ENCODE measurements at regions not wholly inside any gene's neighbourhood (a gene's known extent, or its start where the extent isn't known, plus 50 kb on each side); places are given as distances from the start of the nearest gene placed in this dataset.
A peak's percentile ranks its signal among the peaks of the same experiment; 100 is the strongest.

GRCh38 chr13:80235166-80235966 lies 105.6 kb downstream of the SPRY2 start:
- peak in 3 of 4 donors; percentile 15 to 27 (median 26) for DNase-seq
- WGBS, 2 donors = 28 to 35% methylated on average over 10 of the region's 10 CpGs
- Histone ChIP-seq H3K9me3 (no peaks in the 10 kb centered on the region), H3K36me3 (replicated peaks in 1 of 2; ENCODE audit: insufficient read depth in 1 of 2, low read depth in 2 of 2) (no peaks in the 10 kb centered on the region), H3K27ac (peak overlapping the region in 2 of 4 donors; percentile 50 to 51), H3K4me3 (no peak overlapping the region), H3K27me3 (no peaks in the 10 kb centered on the region), H3K4me1 (no peaks in the 10 kb centered on the region)
- intact Hi-C loops (cut with DNase I) = no loop called here
- no peak for TF ChIP-seq POLR2A (IDR thresholded peaks at IDR 0.05)
- no peak for TF ChIP-seq CTCF (IDR thresholded peaks at IDR 0.05)
- peak; percentile 66 for ATAC-seq

- intact Hi-C loops (cut with DNase I) = no loop called here
- no peak for TF ChIP-seq POLR2A (IDR thresholded peaks at IDR 0.05)
- no peak for TF ChIP-seq CTCF (IDR thresholded peaks at IDR 0.05)
- Histone ChIP-seq H3K36me3 (replicated peaks in 1 of 2; ENCODE audit: insufficient read depth in 1 of 2, low read depth in 2 of 2) (no peaks in the 10 kb centered on the region), H3K27me3 (no peaks in the 10 kb centered on the region), H3K4me1 (no peaks in the 10 kb centered on the region), H3K9me3 (no peaks in the 10 kb centered on the region), H3K4me3 (no peak overlapping the region), H3K27ac (no peak overlapping the region)
- 65 to 70% methylated on average over 2 of the region's 2 CpGs for WGBS, 2 donors
- no peak for ATAC-seq
- no peak for DNase-seq
Measured at GRCh38 chr13:80227645-80228044, 113.3 kb downstream of the SPRY2 start.

GRCh38 chr13:80226645-80227044 lies 114.3 kb downstream of the SPRY2 start:
- no peaks in the 10 kb centered on the region for H3K36me3 ChIP-seq (replicated peaks in 1 of 2; ENCODE audit: insufficient read depth in 1 of 2, low read depth in 2 of 2)
- no peak overlapping the region for H3K27ac ChIP-seq
- H3K4me3 ChIP-seq = no peak overlapping the region
- H3K27me3 ChIP-seq = no peaks in the 10 kb centered on the region
- ATAC-seq (no peak), DNase-seq (no peak)
- WGBS, 2 donors = 73 to 78% methylated on average over 2 of the region's 2 CpGs
- TF ChIP-seq CTCF (IDR thresholded peaks at IDR 0.05) = no peak
- no peak for TF ChIP-seq POLR2A (IDR thresholded peaks at IDR 0.05)
- H3K4me1 ChIP-seq = no peaks in the 10 kb centered on the region
- intact Hi-C loops (cut with DNase I) = no loop called here
- H3K9me3 ChIP-seq = no peaks in the 10 kb centered on the region

GRCh38 chr13:80224468-80224867 lies 116.5 kb downstream of the SPRY2 start:
- Histone ChIP-seq H3K4me1 (no peaks in the 10 kb centered on the region), H3K27ac (no peak overlapping the region), H3K36me3 (replicated peaks in 1 of 2; ENCODE audit: insufficient read depth in 1 of 2, low read depth in 2 of 2) (no peaks in the 10 kb centered on the region), H3K4me3 (no peak overlapping the region), H3K27me3 (no peaks in the 10 kb centered on the region), H3K9me3 (no peaks in the 10 kb centered on the region)
- intact Hi-C loops (cut with DNase I) = no loop called here
- no peak for DNase-seq
- TF ChIP-seq CTCF (IDR thresholded peaks at IDR 0.05) = no peak
- TF ChIP-seq POLR2A (IDR thresholded peaks at IDR 0.05) = no peak
- no peak for ATAC-seq
